Neural progenitor cell (in vitro differentiated cells): ENCODE measurements at regions not wholly inside any gene's neighbourhood (a gene's known extent, or its start where the extent isn't known, plus 50 kb on each side); places are given as distances from the start of the nearest gene placed in this dataset.

Experiments used
- DNase-seq: peaks from one replicate; pipeline ENCODE4 v3.0.0-alpha.2; 2016; ENCODE audit warnings: low spot score
- H2AFZ ChIP-seq: fragments of 200-600 bp; sonication (generic); replicated peaks from 2 replicates; pipeline ENCODE4 v1.6.1; 2016; ENCODE audit warnings: antibody characterized with exemption
- H3F3A ChIP-seq: fragments of 200-600 bp; sonication (generic); 2 replicates; pipeline ENCODE4 v1.6.1; 2016; ENCODE audit warnings: antibody characterized with exemption, low read depth
- H3K27ac ChIP-seq: fragments of 200-600 bp; sonication (generic); 2 replicates; pipeline ENCODE4 v1.5.1; 2016; ENCODE audit warnings: mild to moderate bottlenecking
- H3K27me3 ChIP-seq: fragments of 200-600 bp; sonication (generic); 2 replicates; pipeline ENCODE4 v1.6.1; 2016; ENCODE audit warnings: mild to moderate bottlenecking, moderate library complexity
- H3K36me3 ChIP-seq: fragments of 200-600 bp; sonication (generic); 2 replicates; pipeline ENCODE4 v1.5.1; 2016
- H3K4me1 ChIP-seq: fragments of 200-600 bp; sonication (generic); 2 replicates; pipeline ENCODE4 v1.6.1; 2016; ENCODE audit warnings: mixed run types
- H3K4me2 ChIP-seq: fragments of 200-600 bp; sonication (generic); 2 replicates; pipeline ENCODE4 v1.6.1; 2016
- H3K4me3 ChIP-seq: fragments of 200-600 bp; sonication (generic); 2 replicates; pipeline ENCODE4 v1.5.1; 2016
- H3K79me2 ChIP-seq: fragments of 200-600 bp; sonication (generic); 2 replicates; pipeline ENCODE4 v1.6.1; 2016; ENCODE audit warnings: low read depth
- H3K9ac ChIP-seq: fragments of 200-600 bp; sonication (generic); 2 replicates; pipeline ENCODE4 v1.6.1; 2016
- H3K9me3 ChIP-seq: fragments of 200-600 bp; sonication (generic); 2 replicates; pipeline ENCODE4 v1.5.1; 2016; ENCODE audit warnings: low read depth
- H4K20me1 ChIP-seq: fragments of 200-600 bp; sonication (generic); 2 replicates; pipeline ENCODE4 v1.6.1; 2016; ENCODE audit warnings: low read depth
- H3K27ac Mint-ChIP-seq: 3 replicates; pipeline ENCODE4 v1.8.0; 2021; ENCODE audit warnings: mixed read lengths
- H3K27me3 Mint-ChIP-seq: 2 replicates; pipeline ENCODE4 v1.8.0; 2022; ENCODE audit warnings: low read depth, mild to moderate bottlenecking, inconsistent platforms, moderate library complexity, mixed read lengths; ENCODE audit not compliant: insufficient read depth
- H3K36me3 Mint-ChIP-seq: 3 replicates; pipeline ENCODE4 v1.8.0; 2021; ENCODE audit warnings: mixed read lengths
- H3K4me1 Mint-ChIP-seq: 3 replicates; pipeline ENCODE4 v1.8.0; 2021; ENCODE audit warnings: mixed read lengths
- H3K4me3 Mint-ChIP-seq: 3 replicates; pipeline ENCODE4 v1.8.0; 2021; ENCODE audit warnings: mild to moderate bottlenecking, moderate library complexity, mixed read lengths
- H3K9me3 Mint-ChIP-seq: 3 replicates; pipeline ENCODE4 v1.8.0; 2020; ENCODE audit warnings: mixed read lengths
- CTCF ChIP-seq: fragments of 200-600 bp; sonication (generic); IDR thresholded peaks from 2 replicates; pipeline ENCODE4 v1.5.1; 2017; ENCODE audit warnings: antibody characterized with exemption, mild to moderate bottlenecking
- EZH2 ChIP-seq: fragments of 200-600 bp; sonication (generic); IDR thresholded peaks from 2 replicates; pipeline ENCODE4 v1.6.1; 2017; ENCODE audit warnings: antibody characterized with exemption, mild to moderate bottlenecking, moderate library complexity
- EZH2phosphoT487 ChIP-seq: fragments of 200-600 bp; sonication (generic); IDR thresholded peaks from 2 replicates; pipeline ENCODE4 v1.6.1; 2017; ENCODE audit warnings: antibody characterized with exemption

GRCh38 chr15:31268911-31269784 lies 57.5 kb upstream of the KLF13 start:
- Histone ChIP-seq H3K27me3 (no peaks in the 10 kb centered on the region), H3F3A (no peaks in the 10 kb centered on the region), H3K27ac (no peak overlapping the region), H3K9me3 (no peaks in the 10 kb centered on the region), H2AFZ (no peak overlapping the region), H3K79me2 (no peaks in the 10 kb centered on the region), H3K9ac (no peak overlapping the region), H3K36me3 (no peaks in the 10 kb centered on the region), H3K4me2 (no peak overlapping the region), H3K4me1 (peaks cover 16% of the 10 kb centered on the region), H3K4me3 (no peak overlapping the region), H4K20me1 (no peaks in the 10 kb centered on the region)
- Mint-ChIP-seq H3K9me3 (peaks cover 2% of the 10 kb centered on the region), H3K4me1 (peaks cover 16% of the 10 kb centered on the region), H3K36me3 (no peaks in the 10 kb centered on the region), H3K27me3 (peaks cover 9% of the 10 kb centered on the region), H3K27ac (peak overlapping the region; percentile 57), H3K4me3 (peak overlapping the region; percentile 18)
- peak; percentile 1 for DNase-seq
- TF ChIP-seq CTCF (no peak), EZH2phosphoT487 (no peak), EZH2 (no peak)

GRCh38 chr15:31269816-31270575 lies 56.6 kb upstream of the KLF13 start:
- Mint-ChIP-seq H3K4me1 (peaks cover 16% of the 10 kb centered on the region), H3K9me3 (peaks cover 2% of the 10 kb centered on the region), H3K36me3 (no peaks in the 10 kb centered on the region), H3K4me3 (peak overlapping the region; percentile 18), H3K27ac (peak overlapping the region; percentile 73), H3K27me3 (peaks cover 11% of the 10 kb centered on the region)
- H3K4me3 ChIP-seq = no peak overlapping the region
- H3K9ac ChIP-seq = no peak overlapping the region
- no peak overlapping the region for H2AFZ ChIP-seq
- H3K36me3 ChIP-seq = no peaks in the 10 kb centered on the region
- H3F3A ChIP-seq = no peaks in the 10 kb centered on the region
- H3K27me3 ChIP-seq = no peaks in the 10 kb centered on the region
- no peaks in the 10 kb centered on the region for H3K79me2 ChIP-seq
- no peaks in the 10 kb centered on the region for H3K9me3 ChIP-seq
- H3K27ac ChIP-seq = no peak overlapping the region
- H3K4me2 ChIP-seq = no peak overlapping the region
- peak; percentile 1 for DNase-seq
- no peak for TF ChIP-seq EZH2phosphoT487
- no peak for TF ChIP-seq CTCF
- no peak for TF ChIP-seq EZH2
- H4K20me1 ChIP-seq = no peaks in the 10 kb centered on the region
- H3K4me1 ChIP-seq = peaks cover 16% of the 10 kb centered on the region

- no peaks in the 10 kb centered on the region for H3K36me3 Mint-ChIP-seq
- H3K27ac Mint-ChIP-seq = no peak overlapping the region
- no peaks in the 10 kb centered on the region for H3K27me3 ChIP-seq
- peaks cover 2% of the 10 kb centered on the region for H3K9me3 Mint-ChIP-seq
- H3K79me2 ChIP-seq = no peaks in the 10 kb centered on the region
- H4K20me1 ChIP-seq = no peaks in the 10 kb centered on the region
- H3K4me1 ChIP-seq = peaks cover 16% of the 10 kb centered on the region
- peak overlapping the region; percentile 65 for H2AFZ ChIP-seq
- H3K4me3 ChIP-seq = no peak overlapping the region
- no peaks in the 10 kb centered on the region for H3K36me3 ChIP-seq
- no peak overlapping the region for H3K4me3 Mint-ChIP-seq
- no peak overlapping the region for H3K4me2 ChIP-seq
- DNase-seq = peak; percentile 76
- no peak overlapping the region for H3K9ac ChIP-seq
- H3K9me3 ChIP-seq = no peaks in the 10 kb centered on the region
- peaks cover 7% of the 10 kb centered on the region for H3K27me3 Mint-ChIP-seq
- peaks cover 12% of the 10 kb centered on the region for H3K4me1 Mint-ChIP-seq
- TF ChIP-seq EZH2 = no peak
- no peak for TF ChIP-seq CTCF
- no peak for TF ChIP-seq EZH2phosphoT487
- H3F3A ChIP-seq = no peaks in the 10 kb centered on the region
- no peak overlapping the region for H3K27ac ChIP-seq
These were observed 55.9 kb upstream of the KLF13 start for GRCh38 chr15:31270767-31271166.
